ENCODE measurements at regions not wholly inside any gene's neighbourhood (a gene's known extent, or its start where the extent isn't known, plus 50 kb on each side); places are given as distances from the start of the nearest gene placed in this dataset.

DNA sequence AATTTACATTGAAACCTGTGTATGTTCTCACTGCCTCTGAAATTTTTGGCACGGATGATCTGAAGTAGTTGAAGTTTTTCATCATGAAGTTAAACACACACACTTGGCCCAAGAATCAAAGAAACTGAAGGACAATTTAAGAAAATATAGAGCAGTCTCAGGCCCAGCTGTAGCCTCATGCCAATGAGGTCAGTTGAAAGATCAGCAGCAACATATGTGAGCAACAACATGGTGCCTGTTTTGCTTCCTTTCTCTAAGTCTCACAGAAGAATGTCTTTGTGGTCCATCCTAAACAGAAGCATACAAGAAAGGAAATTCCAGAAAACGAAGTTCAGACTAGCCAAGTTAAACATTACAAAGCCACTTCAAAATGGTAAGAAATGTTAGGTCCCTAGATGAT is 1737.2 kb downstream of the MAT2B start:
- TF ChIP-seq CTCF (IDR thresholded peaks at IDR 0.05) (no peak), ZFX (IDR thresholded peaks at IDR 0.05; ENCODE audit: borderline replicate concordance) (no peak)
